Inferior parietal cortex (tissue), 1 donor: ENCODE measurements at regions not wholly inside any gene's neighbourhood (a gene's known extent, or its start where the extent isn't known, plus 50 kb on each side); places are given as distances from the start of the nearest gene placed in this dataset.

Experiments used
- DNase-seq: peaks from one replicate; pipeline ENCODE4 v3.0.0-alpha.2; 2016; ENCODE audit errors: extremely low spot score

DNA sequence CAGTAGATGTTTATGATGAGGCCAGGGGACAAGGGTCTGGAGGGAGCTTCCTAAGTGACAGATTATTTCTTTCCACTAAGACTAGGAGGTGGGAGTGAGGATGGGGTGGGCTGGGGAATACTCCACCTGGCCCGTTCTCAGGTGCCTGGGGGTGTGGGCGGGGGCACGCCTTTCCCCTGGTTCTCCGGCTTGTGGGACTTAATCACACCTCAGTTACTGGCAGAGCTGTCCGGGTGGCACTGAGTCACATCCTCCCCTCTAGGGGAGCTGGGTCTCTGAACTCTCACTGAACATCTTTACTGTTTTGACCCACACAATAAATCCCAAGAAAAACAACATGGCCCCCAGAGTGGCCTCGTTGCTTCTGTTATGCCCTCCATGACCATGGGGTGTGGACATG lies 332.8 kb downstream of the MAF start:
- DNase-seq: no peak

DNA sequence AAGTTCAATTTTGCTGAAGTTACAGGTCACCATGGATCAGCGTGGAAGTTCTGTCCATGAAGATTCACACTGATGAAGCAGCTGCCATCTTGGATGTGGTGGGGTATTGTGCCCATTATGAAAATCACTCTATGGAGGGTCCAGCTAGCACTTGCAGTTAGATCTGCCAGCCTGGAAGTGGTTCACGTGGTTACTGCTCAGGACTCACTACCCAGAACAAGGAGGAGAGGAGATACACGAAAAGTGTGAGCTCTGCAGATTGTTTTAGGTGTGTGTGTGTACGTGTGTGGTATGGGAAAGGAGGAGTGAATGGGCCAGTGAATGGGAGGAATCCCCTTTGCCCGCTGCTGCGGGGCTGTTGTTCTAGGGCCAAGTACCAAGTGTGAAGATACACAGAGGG lies 333.4 kb downstream of the MAF start:
- no peak for DNase-seq

DNA sequence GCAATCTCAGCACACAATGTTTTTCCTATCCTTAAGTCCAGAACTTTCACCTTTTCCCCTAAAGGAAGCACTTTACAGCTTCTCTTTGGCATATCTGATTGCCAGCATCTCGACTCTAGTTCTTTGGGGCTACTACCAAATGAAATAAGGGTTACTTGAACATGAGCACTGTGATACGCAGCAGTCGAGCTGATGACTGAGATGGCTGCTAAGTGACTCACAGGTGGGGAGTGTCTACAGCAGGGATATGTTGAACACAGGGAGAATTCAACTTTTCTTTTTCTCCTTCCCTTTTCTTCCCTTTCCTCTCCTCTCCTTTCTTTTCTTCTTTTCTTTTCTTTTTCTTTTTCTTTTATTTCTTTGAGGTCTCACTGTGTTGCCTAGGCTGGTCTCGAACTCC lies 334.8 kb downstream of the MAF start:
- DNase-seq: no peak

DNA sequence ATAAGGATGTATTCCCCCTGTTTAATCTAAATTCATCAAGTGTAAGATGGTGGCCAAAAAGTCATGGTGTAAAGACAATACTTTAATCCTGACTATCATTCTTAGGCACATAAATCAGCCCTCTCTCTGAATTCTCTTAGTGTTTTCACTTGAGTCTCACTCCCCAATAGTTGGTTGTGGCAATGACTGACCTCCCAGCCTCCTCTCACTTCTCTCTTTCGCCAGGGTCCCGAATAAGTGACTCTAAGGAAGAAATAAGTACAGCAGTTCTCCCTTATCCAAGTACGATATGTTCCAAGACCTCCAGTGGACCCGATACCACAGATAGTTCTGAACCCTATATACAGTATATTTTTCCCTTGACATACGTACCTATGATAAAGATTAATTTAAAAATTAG lies 335.3 kb downstream of the MAF start:
- DNase-seq: no peak

DNA sequence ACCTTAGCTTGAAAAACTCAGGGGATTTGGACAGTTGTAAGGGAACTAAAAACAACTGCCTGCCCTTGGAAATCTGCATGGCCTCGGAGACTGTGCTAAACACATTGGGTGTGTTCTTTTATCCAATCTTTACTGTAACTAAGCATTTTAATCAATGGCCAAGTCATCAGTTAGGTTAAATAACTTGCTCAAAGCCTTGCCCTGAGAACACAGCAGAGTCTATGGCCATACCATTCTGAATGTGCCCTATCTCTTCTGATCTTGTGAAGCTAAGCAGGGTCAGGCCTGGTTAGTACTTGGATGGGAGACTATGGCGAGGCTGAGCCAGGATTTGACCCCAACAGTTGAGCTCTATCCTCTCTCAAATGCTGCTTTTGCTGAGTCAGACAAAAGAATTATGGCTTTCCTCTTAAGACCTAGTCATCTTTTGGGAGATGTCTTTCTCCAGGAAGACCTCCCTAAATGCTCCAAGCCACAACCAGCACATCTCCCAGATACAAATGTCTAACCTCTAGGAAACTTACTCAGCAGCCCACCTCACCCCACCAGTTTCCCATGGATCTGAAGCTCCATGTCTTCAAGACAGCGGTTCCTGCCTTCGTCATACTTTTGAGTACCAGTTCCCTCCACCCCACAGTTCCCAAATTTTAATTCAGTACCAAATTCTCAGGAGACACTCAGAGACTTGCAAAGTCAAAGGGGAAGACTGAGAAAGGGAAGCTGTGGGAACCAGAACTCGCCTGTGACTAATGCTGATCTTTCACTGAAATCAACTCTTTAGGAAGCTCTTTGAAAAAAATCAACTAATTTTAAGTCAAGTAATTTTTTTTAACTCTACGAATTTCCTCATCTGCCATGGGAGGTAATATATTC lies 336.1 kb downstream of the MAF start:
- DNase-seq: no peak

DNA sequence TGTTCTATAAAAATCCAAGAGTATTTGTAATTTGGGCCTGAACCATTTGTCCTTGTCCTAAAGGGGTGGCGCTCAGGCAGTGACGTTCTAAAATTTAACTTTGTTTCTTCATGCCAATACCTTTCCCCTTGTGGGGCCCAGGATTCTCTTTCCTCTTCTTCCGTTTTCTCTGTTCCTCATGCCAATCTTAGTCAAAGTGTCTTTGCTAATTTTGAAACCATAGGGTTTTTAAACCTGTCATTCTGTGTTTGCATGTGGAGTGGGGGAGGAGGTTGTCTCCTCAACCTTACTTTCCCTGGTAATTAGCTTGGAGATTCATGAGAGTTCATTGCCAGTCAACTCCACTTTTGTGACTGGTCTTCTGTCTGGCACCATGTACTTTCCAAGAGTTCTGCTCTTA lies 337.1 kb downstream of the MAF start:
- no peak for DNase-seq
